ENCODE measurements at regions not wholly inside any gene's neighbourhood (a gene's known extent, or its start where the extent isn't known, plus 50 kb on each side); places are given as distances from the start of the nearest gene placed in this dataset.

GRCh38 chr6:98452685-98453084 is 381.7 kb upstream of the POU3F2 start:
- no peak for DNase-seq (ENCODE audit: low read depth in 1 of 2, low spot score in 1 of 2)
- no peaks in the 10 kb centered on the region for H3K27me3 ChIP-seq (ENCODE audit: insufficient read depth, poor library complexity, severe bottlenecking)
- no peak overlapping the region for H3K4me3 ChIP-seq (replicated peaks; ENCODE audit: insufficient read depth, low read length)
- H3K27ac ChIP-seq (replicated peaks), result no peak overlapping the region
- TF ChIP-seq GABPA (IDR thresholded peaks at IDR 0.05; ENCODE audit: low read depth), result no peak
- no peak for TF ChIP-seq REST (IDR thresholded peaks at IDR 0.05; ENCODE audit: insufficient replicate concordance, low read depth)
- TF ChIP-seq POLR2AphosphoS5 (IDR thresholded peaks at IDR 0.05; ENCODE audit: low read depth), result no peak
- no peak for TF ChIP-seq CTCF (IDR thresholded peaks at IDR 0.05; ENCODE audit: insufficient read depth, low read length)
- TF ChIP-seq SPI1 (IDR thresholded peaks at IDR 0.05; ENCODE audit: borderline replicate concordance, low read depth), result no peak

GRCh38 chr6:98454809-98455322 is 379.5 kb upstream of the POU3F2 start:
- no peak overlapping the region for H3K27ac ChIP-seq (replicated peaks)
- no peak for DNase-seq (ENCODE audit: low read depth in 1 of 2, low spot score in 1 of 2)
- no peaks in the 10 kb centered on the region for H3K27me3 ChIP-seq (ENCODE audit: insufficient read depth, poor library complexity, severe bottlenecking)
- H3K4me3 ChIP-seq (replicated peaks; ENCODE audit: insufficient read depth, low read length), result no peak overlapping the region
- TF ChIP-seq CTCF (IDR thresholded peaks at IDR 0.05; ENCODE audit: insufficient read depth, low read length) (no peak), GABPA (IDR thresholded peaks at IDR 0.05; ENCODE audit: low read depth) (no peak), REST (IDR thresholded peaks at IDR 0.05; ENCODE audit: insufficient replicate concordance, low read depth) (no peak), SPI1 (IDR thresholded peaks at IDR 0.05; ENCODE audit: borderline replicate concordance, low read depth) (no peak), POLR2AphosphoS5 (IDR thresholded peaks at IDR 0.05; ENCODE audit: low read depth) (no peak)

- no peaks in the 10 kb centered on the region for H3K27me3 ChIP-seq (ENCODE audit: insufficient read depth, poor library complexity, severe bottlenecking)
- TF ChIP-seq REST (IDR thresholded peaks at IDR 0.05; ENCODE audit: insufficient replicate concordance, low read depth), result no peak
- no peak for TF ChIP-seq CTCF (IDR thresholded peaks at IDR 0.05; ENCODE audit: insufficient read depth, low read length)
- no peak overlapping the region for H3K27ac ChIP-seq (replicated peaks)
- no peak for DNase-seq (ENCODE audit: low read depth in 1 of 2, low spot score in 1 of 2)
- H3K4me3 ChIP-seq (replicated peaks; ENCODE audit: insufficient read depth, low read length), result no peak overlapping the region
These were observed 375.7 kb upstream of the POU3F2 start for GRCh38 chr6:98458708-98459107.

Data from HL-60 (cell line).